ENCODE measurements at regions not wholly inside any gene's neighbourhood (a gene's known extent, or its start where the extent isn't known, plus 50 kb on each side); places are given as distances from the start of the nearest gene placed in this dataset.

- no peak overlapping the region for H3K4me3 ChIP-seq (replicated peaks; ENCODE audit: insufficient read depth, low read length)
- TF ChIP-seq GABPA (IDR thresholded peaks at IDR 0.05; ENCODE audit: low read depth) = no peak
- TF ChIP-seq SPI1 (IDR thresholded peaks at IDR 0.05; ENCODE audit: borderline replicate concordance, low read depth) = no peak
- no peak for TF ChIP-seq CTCF (IDR thresholded peaks at IDR 0.05; ENCODE audit: insufficient read depth, low read length)
- TF ChIP-seq POLR2AphosphoS5 (IDR thresholded peaks at IDR 0.05; ENCODE audit: low read depth) = no peak
- TF ChIP-seq REST (IDR thresholded peaks at IDR 0.05; ENCODE audit: insufficient replicate concordance, low read depth) = no peak
- no peak for DNase-seq (ENCODE audit: low read depth in 1 of 2, low spot score in 1 of 2)
- peaks cover 4% of the 10 kb centered on the region for H3K27me3 ChIP-seq (ENCODE audit: insufficient read depth, poor library complexity, severe bottlenecking)
- H3K27ac ChIP-seq (replicated peaks) = no peak overlapping the region
Measured at GRCh38 chr1:55819011-55819410, 603.8 kb upstream of the USP24 start.

GRCh38 chr1:55816456-55817426 lies 601.6 kb upstream of the USP24 start:
- Histone ChIP-seq H3K27ac (replicated peaks) (no peak overlapping the region), H3K27me3 (ENCODE audit: insufficient read depth, poor library complexity, severe bottlenecking) (peaks cover 4% of the 10 kb centered on the region), H3K4me3 (replicated peaks; ENCODE audit: insufficient read depth, low read length) (no peak overlapping the region)
- DNase-seq (ENCODE audit: low read depth in 1 of 2, low spot score in 1 of 2) = no peak
- TF ChIP-seq POLR2AphosphoS5 (IDR thresholded peaks at IDR 0.05; ENCODE audit: low read depth) (no peak), SPI1 (IDR thresholded peaks at IDR 0.05; ENCODE audit: borderline replicate concordance, low read depth) (no peak), CTCF (IDR thresholded peaks at IDR 0.05; ENCODE audit: insufficient read depth, low read length) (no peak), REST (IDR thresholded peaks at IDR 0.05; ENCODE audit: insufficient replicate concordance, low read depth) (no peak), GABPA (IDR thresholded peaks at IDR 0.05; ENCODE audit: low read depth) (no peak)

GRCh38 chr1:55815745-55816455 lies 600.7 kb upstream of the USP24 start:
- TF ChIP-seq GABPA (IDR thresholded peaks at IDR 0.05; ENCODE audit: low read depth) = no peak
- TF ChIP-seq REST (IDR thresholded peaks at IDR 0.05; ENCODE audit: insufficient replicate concordance, low read depth) = no peak
- no peak for TF ChIP-seq CTCF (IDR thresholded peaks at IDR 0.05; ENCODE audit: insufficient read depth, low read length)
- no peak for TF ChIP-seq POLR2AphosphoS5 (IDR thresholded peaks at IDR 0.05; ENCODE audit: low read depth)
- no peak for TF ChIP-seq SPI1 (IDR thresholded peaks at IDR 0.05; ENCODE audit: borderline replicate concordance, low read depth)
- Histone ChIP-seq H3K27ac (replicated peaks) (no peak overlapping the region), H3K27me3 (ENCODE audit: insufficient read depth, poor library complexity, severe bottlenecking) (no peaks in the 10 kb centered on the region), H3K4me3 (replicated peaks; ENCODE audit: insufficient read depth, low read length) (no peak overlapping the region)
- no peak for DNase-seq (ENCODE audit: low read depth in 1 of 2, low spot score in 1 of 2)
